HG02852 (cell line): ENCODE measurements at regions not wholly inside any gene's neighbourhood (a gene's known extent, or its start where the extent isn't known, plus 50 kb on each side); places are given as distances from the start of the nearest gene placed in this dataset.

ENCODE experiments used
- ATAC-seq: cut with Tn5 transposase; IDR thresholded peaks from one replicate; pipeline ENCODE4 v1.9.1; 2021; ENCODE audit warnings: mild to moderate bottlenecking, moderate library complexity; ENCODE audit not compliant: unreplicated experiment

GRCh38 chr11:15615398-15616096, 500.8 kb downstream of the INSC start:
- ATAC-seq, result no peak

- ATAC-seq, result no peak
Observed at GRCh38 chr11:15616130-15617105, 501.7 kb downstream of the INSC start.

DNA sequence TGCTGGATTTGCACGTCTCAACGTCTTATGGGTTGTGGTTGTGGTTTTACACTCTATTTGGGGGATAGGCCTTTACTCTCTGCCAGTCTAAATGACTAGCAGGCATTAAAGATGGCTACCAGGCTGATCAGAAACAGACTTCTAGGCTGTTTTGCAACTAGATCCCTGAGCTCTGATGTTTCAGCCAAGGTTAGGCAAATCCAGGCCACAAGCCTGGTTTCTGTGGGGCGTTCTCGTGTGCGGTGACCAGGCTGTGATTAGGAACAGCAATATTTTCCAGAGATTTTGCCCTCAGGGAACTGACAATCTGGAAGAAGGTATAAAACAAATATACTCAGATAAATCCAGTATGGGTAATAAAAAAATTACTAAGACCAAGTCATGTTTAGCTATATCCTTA, 502.4 kb downstream of the INSC start:
- ATAC-seq, result no peak

- no peak for ATAC-seq
Observed at GRCh38 chr11:15618583-15619032, 503.9 kb downstream of the INSC start.

DNA sequence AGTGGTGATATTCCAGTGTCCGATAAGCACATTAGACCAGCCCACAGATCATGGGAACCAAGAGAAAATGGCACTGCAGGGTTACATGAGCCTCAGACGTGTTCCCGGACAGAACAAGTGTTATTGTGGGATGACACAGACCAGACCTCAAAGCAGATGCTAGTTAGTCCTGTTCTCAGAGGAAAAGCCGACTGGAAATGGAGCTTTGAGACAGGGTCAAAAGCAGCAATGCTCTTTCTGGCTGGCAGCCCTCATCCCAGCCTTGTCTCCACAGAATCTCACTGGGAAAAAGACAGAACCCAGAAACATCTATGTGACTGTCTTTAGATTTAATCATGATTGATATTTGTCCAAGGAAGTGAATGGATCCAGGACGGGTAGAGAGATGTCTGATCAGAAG, 506.8 kb downstream of the INSC start:
- ATAC-seq, result no peak

DNA sequence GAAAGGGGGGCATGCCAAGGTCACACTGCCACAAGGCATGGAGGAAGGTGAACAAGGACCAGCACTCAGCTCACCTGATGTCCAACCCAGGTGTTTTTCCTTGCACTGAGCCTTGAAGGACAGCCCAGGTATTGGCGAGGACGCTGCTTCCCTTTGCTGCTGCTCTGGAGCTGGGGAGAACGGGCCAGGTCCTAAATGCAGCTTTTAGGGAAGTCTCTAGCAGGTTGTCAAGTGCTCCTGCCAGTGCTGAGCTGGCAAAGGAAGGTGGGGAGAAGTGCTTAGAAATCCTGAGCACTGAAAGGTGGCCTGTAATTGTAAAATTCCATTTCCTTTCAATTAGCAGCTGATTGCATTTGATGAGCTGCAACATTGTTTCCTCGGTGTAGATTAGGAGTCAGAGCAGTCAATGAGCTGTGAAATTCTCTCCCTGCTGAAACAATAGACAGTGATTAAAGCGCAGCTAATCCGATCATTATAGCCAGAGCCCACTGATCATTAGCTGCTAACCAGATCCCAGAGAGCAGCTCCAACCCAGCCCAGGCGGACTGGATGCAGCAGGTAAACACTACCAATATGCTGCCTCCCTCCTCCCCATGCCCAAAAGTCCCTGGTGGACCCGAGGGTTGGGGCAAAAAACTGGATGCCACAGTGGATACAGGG, 507.6 kb downstream of the INSC start:
- no peak for ATAC-seq

DNA sequence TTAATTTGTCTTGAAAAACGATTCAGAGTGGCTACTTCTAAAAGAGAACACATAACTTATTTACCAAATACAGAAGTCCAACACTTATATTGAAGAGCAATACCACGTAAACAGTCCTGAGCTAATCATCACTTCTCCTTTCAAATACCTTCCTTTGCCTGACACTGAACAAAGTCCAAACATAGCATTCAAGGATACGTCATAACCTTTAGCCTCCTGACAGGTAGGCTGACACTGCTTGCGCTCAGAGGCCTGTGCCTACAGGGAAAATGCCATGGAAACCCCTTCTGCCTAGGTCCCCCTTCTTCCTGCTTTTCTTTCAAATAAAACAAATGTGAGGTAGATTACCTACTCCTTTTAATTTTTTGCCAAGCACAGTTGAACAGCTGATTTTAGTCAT, 510.0 kb downstream of the INSC start:
- ATAC-seq, result no peak

DNA sequence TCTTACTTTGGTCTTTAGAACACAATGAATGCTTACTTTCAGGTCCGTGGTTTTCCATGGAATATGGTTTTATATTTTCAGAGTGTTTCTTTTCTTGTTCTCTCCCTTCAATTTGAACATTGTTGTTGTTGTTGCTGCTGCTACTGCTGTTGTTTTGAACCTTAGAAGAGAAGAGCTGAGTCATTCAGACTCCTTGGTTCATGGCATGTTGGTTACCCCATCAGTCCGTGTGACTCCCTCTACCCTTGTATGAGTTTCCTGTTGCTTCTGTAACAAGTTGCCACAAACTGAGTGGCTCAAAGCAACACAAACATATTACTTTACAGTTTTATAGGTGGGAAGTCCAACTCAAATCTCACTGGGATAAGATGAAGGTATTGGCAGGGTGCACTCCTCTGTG, 511.0 kb downstream of the INSC start:
- ATAC-seq, result no peak

DNA sequence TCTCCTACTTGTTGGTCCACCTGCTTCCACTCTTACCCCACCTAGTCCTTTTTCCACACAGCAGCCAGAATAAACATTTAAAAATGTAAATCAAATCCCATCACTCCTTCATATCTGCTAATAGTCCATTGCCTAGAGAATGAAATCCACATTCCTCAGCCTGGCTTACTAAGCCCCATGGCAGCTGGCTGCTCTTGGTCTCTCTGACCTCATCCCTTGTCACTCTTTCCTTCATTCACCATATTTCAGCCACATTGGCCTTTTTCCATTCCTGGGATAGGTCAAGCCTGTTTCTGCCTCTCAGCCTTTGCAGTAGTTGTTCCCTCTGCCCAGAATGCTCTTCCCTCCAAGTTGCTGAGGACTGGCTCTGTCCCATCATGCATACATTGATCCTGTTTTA, 512.8 kb downstream of the INSC start:
- ATAC-seq, result no peak

GRCh38 chr11:15629690-15630321, 515.1 kb downstream of the INSC start:
- no peak for ATAC-seq

DNA sequence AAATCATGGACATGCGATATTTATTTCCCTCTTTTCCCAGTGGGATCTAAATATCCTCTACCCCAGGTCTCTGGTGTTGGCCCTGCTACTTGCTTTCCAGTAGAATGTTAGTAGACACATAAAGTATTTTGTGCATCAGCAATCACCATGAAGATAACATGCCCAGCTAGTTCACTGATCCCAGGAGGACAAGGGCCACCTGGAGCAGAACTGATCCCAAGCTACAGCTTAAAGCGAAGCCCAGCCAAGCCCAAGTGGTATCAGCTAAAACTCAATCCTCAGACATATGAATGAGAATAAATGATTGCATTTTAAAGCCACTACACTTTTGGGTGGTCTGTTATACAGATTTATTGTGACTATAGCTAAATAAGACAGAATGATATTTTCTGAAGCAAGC, 516.2 kb downstream of the INSC start:
- ATAC-seq, result no peak

GRCh38 chr11:15635521-15635920, 520.8 kb downstream of the INSC start:
- no peak for ATAC-seq

GRCh38 chr11:15636521-15637089, 521.9 kb downstream of the INSC start:
- ATAC-seq, result no peak

GRCh38 chr11:15638386-15638787, 523.7 kb downstream of the INSC start:
- no peak for ATAC-seq

DNA sequence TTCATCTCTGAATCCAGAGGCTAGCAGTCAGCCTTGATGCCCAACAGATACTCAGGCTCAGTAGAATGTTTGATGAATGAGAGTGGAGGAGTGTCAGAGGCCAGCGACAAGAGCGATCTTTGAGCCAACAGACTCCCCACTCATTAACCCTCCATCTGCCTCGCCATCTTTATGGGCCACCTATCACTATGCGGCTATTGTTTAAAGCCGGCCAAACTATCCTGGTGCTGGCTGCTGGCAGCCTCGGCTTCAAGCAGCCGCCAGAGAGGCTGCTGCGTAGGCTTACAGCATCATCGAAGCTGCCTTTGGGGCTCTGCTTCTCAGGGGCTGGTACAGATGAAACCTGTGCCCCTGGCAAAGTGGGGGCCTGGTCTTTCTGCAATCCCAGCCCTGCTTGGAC, 525.6 kb downstream of the INSC start:
- ATAC-seq, result no peak

GRCh38 chr11:15641271-15642045, 526.7 kb downstream of the INSC start:
- peak; percentile 74 for ATAC-seq

- no peak for ATAC-seq
Observed at GRCh38 chr11:15645201-15645600, 530.5 kb downstream of the INSC start.

- ATAC-seq, result peak; percentile 10
Observed at GRCh38 chr11:15649371-15650104, 534.8 kb downstream of the INSC start.
